NCI-H748 treated with DMSO at 0.1 percent for 48 hours (cell line): ENCODE measurements at regions not wholly inside any gene's neighbourhood (a gene's known extent, or its start where the extent isn't known, plus 50 kb on each side); places are given as distances from the start of the nearest gene placed in this dataset.
"Not testable (repeated sequence)": the region's sequence is repeated elsewhere in the genome, so short reads cannot be mapped to it uniquely, and the experiment has no call there.

Experiments used
- DNase-seq: peaks from one replicate; lab custom pipeline; 2025; lab: John Stamatoyannopoulos, UW

- DNase-seq = no peak
These were observed 582.6 kb downstream of the SLITRK6 start for GRCh38 chr13:85216576-85216975.

GRCh38 chr13:85212692-85213091 lies 586.5 kb downstream of the SLITRK6 start:
- DNase-seq = no peak

GRCh38 chr13:85204668-85205344 lies 594.4 kb downstream of the SLITRK6 start:
- no peak for DNase-seq

- DNase-seq = no peak
These were observed 601.8 kb downstream of the SLITRK6 start for GRCh38 chr13:85197431-85197830.

GRCh38 chr13:85194482-85194881 lies 604.7 kb downstream of the SLITRK6 start:
- DNase-seq = peak; percentile 74

GRCh38 chr13:85191996-85192718 lies 607.1 kb downstream of the SLITRK6 start:
- no peak for DNase-seq

- DNase-seq = no peak
These were observed 612.7 kb downstream of the SLITRK6 start for GRCh38 chr13:85186356-85187045.

GRCh38 chr13:85174291-85174690 lies 624.9 kb downstream of the SLITRK6 start:
- no peak for DNase-seq

GRCh38 chr13:85170372-85170771 lies 628.8 kb downstream of the SLITRK6 start:
- DNase-seq = peak; percentile 17

- DNase-seq = no peak
These were observed 632.3 kb downstream of the SLITRK6 start for GRCh38 chr13:85166891-85167290.

- DNase-seq = no peak
These were observed 636.2 kb downstream of the SLITRK6 start for GRCh38 chr13:85163063-85163462.

- no peak for DNase-seq
These were observed 651.2 kb downstream of the SLITRK6 start for GRCh38 chr13:85148009-85148408.

- no peak for DNase-seq
These were observed 656.8 kb downstream of the SLITRK6 start for GRCh38 chr13:85142351-85142927.

GRCh38 chr13:85141401-85141800 lies 657.8 kb downstream of the SLITRK6 start:
- DNase-seq = no peak

GRCh38 chr13:85140192-85140591 lies 659.0 kb downstream of the SLITRK6 start:
- no peak for DNase-seq

- DNase-seq = no peak
These were observed 661.7 kb downstream of the SLITRK6 start for GRCh38 chr13:85137516-85137915.

- DNase-seq = no peak
These were observed 666.2 kb downstream of the SLITRK6 start for GRCh38 chr13:85132986-85133385.

- not testable (repeated sequence) for DNase-seq
These were observed 675.7 kb downstream of the SLITRK6 start for GRCh38 chr13:85123501-85123900.

GRCh38 chr13:85108356-85108755 lies 690.9 kb downstream of the SLITRK6 start:
- no peak for DNase-seq

GRCh38 chr13:85099245-85099644 lies 700.0 kb downstream of the SLITRK6 start:
- no peak for DNase-seq

GRCh38 chr13:85095418-85096272 lies 703.6 kb downstream of the SLITRK6 start:
- DNase-seq = no peak

- no peak for DNase-seq
These were observed 705.4 kb downstream of the SLITRK6 start for GRCh38 chr13:85093808-85094207.
